HL-60 (cell line): ENCODE measurements at regions not wholly inside any gene's neighbourhood (a gene's known extent, or its start where the extent isn't known, plus 50 kb on each side); places are given as distances from the start of the nearest gene placed in this dataset.

Source experiments
- CTCF ChIP-seq: IDR thresholded peaks from one replicate; pipeline ENCODE4 v1.5.1; 2011; ENCODE audit warnings: low read length, control low read depth, inconsistent platforms; ENCODE audit not compliant: insufficient read depth
- POLR2AphosphoS5 ChIP-seq: IDR thresholded peaks from 2 replicates; pipeline ENCODE4 v1.6.1; 2012; ENCODE audit warnings: low read depth
- REST ChIP-seq: IDR thresholded peaks from 2 replicates; pipeline ENCODE4 v1.6.1; 2012; ENCODE audit warnings: low read depth; ENCODE audit not compliant: insufficient replicate concordance
- SPI1 ChIP-seq: IDR thresholded peaks from 2 replicates; pipeline ENCODE4 v1.6.1; 2012; ENCODE audit warnings: low read depth, mild to moderate bottlenecking, borderline replicate concordance

GRCh38 chr21:22374218-22374969 lies 1376.2 kb downstream of the NCAM2 start:
- no peak for TF ChIP-seq CTCF
- no peak for TF ChIP-seq POLR2AphosphoS5
- TF ChIP-seq REST = no peak
- no peak for TF ChIP-seq SPI1
